Mesendoderm (in vitro differentiated cells): ENCODE measurements at regions not wholly inside any gene's neighbourhood (a gene's known extent, or its start where the extent isn't known, plus 50 kb on each side); places are given as distances from the start of the nearest gene placed in this dataset.
A peak's percentile ranks its signal among the peaks of the same experiment; 100 is the strongest.

Experiments
- DNase-seq: peaks from one replicate; pipeline ENCODE4 v3.0.0; 2013
- H2AK5ac ChIP-seq: 2 replicates; pipeline ENCODE4 v1.6.1; 2013; ENCODE audit warnings: low read length, inconsistent platforms
- H2BK120ac ChIP-seq: 2 replicates; pipeline ENCODE4 v1.6.1; 2013; ENCODE audit warnings: low read depth, mild to moderate bottlenecking, low read length, moderate library complexity, mixed read lengths
- H2BK15ac ChIP-seq: replicated peaks from 2 replicates; pipeline ENCODE4 v1.6.1; 2013; ENCODE audit warnings: low read depth, mild to moderate bottlenecking, moderate library complexity
- H2BK5ac ChIP-seq: 2 replicates; pipeline ENCODE4 v1.6.1; 2013; ENCODE audit warnings: low read length, inconsistent platforms
- H3K18ac ChIP-seq: 2 replicates; pipeline ENCODE4 v1.6.1; 2013; ENCODE audit warnings: mild to moderate bottlenecking, low read length, mixed read lengths
- H3K23ac ChIP-seq: one replicate; pipeline ENCODE4 v1.6.1; 2013; ENCODE audit warnings: low read length
- H3K27ac ChIP-seq: 2 replicates; pipeline ENCODE4 v1.5.1; 2013; ENCODE audit warnings: low read depth, mild to moderate bottlenecking, inconsistent platforms, low read length, moderate library complexity
- H3K27me3 ChIP-seq: 2 replicates; pipeline ENCODE4 v1.6.1; 2013; ENCODE audit warnings: low read length, control low read depth, mild to moderate bottlenecking, inconsistent platforms; ENCODE audit not compliant: insufficient read depth, poor library complexity
- H3K36me3 ChIP-seq: 2 replicates; pipeline ENCODE4 v1.6.1; 2013; ENCODE audit warnings: low read length, inconsistent platforms; ENCODE audit not compliant: control insufficient read depth, insufficient read depth
- H3K4ac ChIP-seq: one replicate; pipeline ENCODE4 v1.6.1; 2013; ENCODE audit warnings: low read depth, mild to moderate bottlenecking, low read length, moderate library complexity
- H3K4me1 ChIP-seq: 2 replicates; pipeline ENCODE4 v1.6.1; 2013; ENCODE audit warnings: low read depth, low read length, inconsistent platforms; ENCODE audit not compliant: control insufficient read depth
- H3K4me2 ChIP-seq: 2 replicates; pipeline ENCODE4 v1.6.1; 2013; ENCODE audit warnings: low read length
- H3K4me3 ChIP-seq: 2 replicates; pipeline ENCODE4 v1.5.1; 2013; ENCODE audit warnings: mild to moderate bottlenecking, low read length
- H3K56ac ChIP-seq: one replicate; pipeline ENCODE4 v1.6.1; 2013; ENCODE audit warnings: low read length
- H3K79me1 ChIP-seq: 2 replicates; pipeline ENCODE4 v1.6.1; 2013; ENCODE audit warnings: low read length, inconsistent platforms
- H3K79me2 ChIP-seq: 2 replicates; pipeline ENCODE4 v1.6.1; 2013; ENCODE audit warnings: mild to moderate bottlenecking, low read length; ENCODE audit not compliant: control insufficient read depth, insufficient read depth
- H3K9ac ChIP-seq: 2 replicates; pipeline ENCODE4 v1.6.1; 2013; ENCODE audit warnings: low read length, inconsistent platforms
- H4K5ac ChIP-seq: one replicate; pipeline ENCODE4 v1.6.1; 2013; ENCODE audit warnings: low read length
- H4K8ac ChIP-seq: one replicate; pipeline ENCODE4 v1.6.1; 2013; ENCODE audit warnings: low read depth, mild to moderate bottlenecking, control low read depth, low read length, moderate library complexity
- WGBS: extraction: QIAGEN DNeasy Blood & Tissue Kit; methylation state at CpG from one replicate; pipeline ENCODE4 v1.1.7; 2013; ENCODE audit warnings: low lambda C conversion rate, missing lambda C conversion rate; ENCODE audit not compliant: insufficient coverage; ENCODE audit errors: extremely low coverage; 5-methylcytosine and 5-hydroxymethylcytosine counted together

GRCh38 chr1:114342376-114342775 lies 168.6 kb downstream of the TRIM33 start:
- WGBS: no CpG with 5 or more reads among the region's 3 CpGs
- H2AK5ac ChIP-seq: peak overlapping the region; percentile 60

GRCh38 chr1:114341856-114342255 lies 169.1 kb downstream of the TRIM33 start:
- no peak overlapping the region for H2BK120ac ChIP-seq
- no peaks in the 10 kb centered on the region for H3K79me2 ChIP-seq
- H3K79me1 ChIP-seq: no peaks in the 10 kb centered on the region
- H3K23ac ChIP-seq: no peak overlapping the region
- no peak overlapping the region for H3K4me2 ChIP-seq
- H2BK5ac ChIP-seq: no peak overlapping the region
- no peaks in the 10 kb centered on the region for H3K27me3 ChIP-seq
- no peaks in the 10 kb centered on the region for H3K36me3 ChIP-seq
- H3K4ac ChIP-seq: no peak overlapping the region
- no peak overlapping the region for H2AK5ac ChIP-seq
- no CpG with 5 or more reads among the region's 6 CpGs for WGBS
- no peak for DNase-seq
- no peak overlapping the region for H3K27ac ChIP-seq
- no peak overlapping the region for H4K8ac ChIP-seq
- no peak overlapping the region for H3K56ac ChIP-seq
- H4K5ac ChIP-seq: no peak overlapping the region
- H3K4me1 ChIP-seq: peaks cover 7% of the 10 kb centered on the region
- no peak overlapping the region for H3K4me3 ChIP-seq
- H3K9ac ChIP-seq: no peak overlapping the region
- H3K18ac ChIP-seq: no peak overlapping the region
- no peak overlapping the region for H2BK15ac ChIP-seq

More at GRCh38 chr1:114342376-114342775, 168.6 kb downstream of the TRIM33 start:
- H3K4me1 ChIP-seq: peaks cover 7% of the 10 kb centered on the region
- no peak overlapping the region for H2BK120ac ChIP-seq
- DNase-seq: no peak
- no peak overlapping the region for H3K23ac ChIP-seq
- H3K18ac ChIP-seq: no peak overlapping the region
- no peak overlapping the region for H3K4me2 ChIP-seq
- H2BK15ac ChIP-seq: no peak overlapping the region
- no peak overlapping the region for H3K56ac ChIP-seq
- H3K4ac ChIP-seq: no peak overlapping the region
- H3K27me3 ChIP-seq: no peaks in the 10 kb centered on the region
- no peak overlapping the region for H3K9ac ChIP-seq
- no peak overlapping the region for H4K5ac ChIP-seq
- H3K36me3 ChIP-seq: no peaks in the 10 kb centered on the region
- no peak overlapping the region for H4K8ac ChIP-seq
- H2BK5ac ChIP-seq: no peak overlapping the region
- H3K79me2 ChIP-seq: no peaks in the 10 kb centered on the region
- no peak overlapping the region for H3K4me3 ChIP-seq
- H3K27ac ChIP-seq: no peak overlapping the region
- no peaks in the 10 kb centered on the region for H3K79me1 ChIP-seq

- Histone ChIP-seq H3K18ac (no peak overlapping the region), H3K27me3 (no peaks in the 10 kb centered on the region), H3K4ac (no peak overlapping the region), H2BK15ac (no peak overlapping the region), H3K56ac (no peak overlapping the region), H3K79me2 (no peaks in the 10 kb centered on the region), H3K79me1 (no peaks in the 10 kb centered on the region), H3K4me2 (no peak overlapping the region), H2BK120ac (no peak overlapping the region), H3K36me3 (no peaks in the 10 kb centered on the region), H3K4me1 (peaks cover 7% of the 10 kb centered on the region), H3K4me3 (no peak overlapping the region), H2AK5ac (no peak overlapping the region), H3K9ac (no peak overlapping the region), H4K8ac (no peak overlapping the region), H2BK5ac (no peak overlapping the region), H4K5ac (no peak overlapping the region), H3K23ac (no peak overlapping the region), H3K27ac (no peak overlapping the region)
- no CpG with 5 or more reads among the region's 3 CpGs for WGBS
- DNase-seq: no peak
Observed at GRCh38 chr1:114341299-114341698, 169.7 kb downstream of the TRIM33 start.

GRCh38 chr1:114340892-114341291 lies 170.1 kb downstream of the TRIM33 start:
- Histone ChIP-seq H3K4me2 (no peak overlapping the region), H3K27ac (no peak overlapping the region), H3K18ac (no peak overlapping the region), H3K79me2 (no peaks in the 10 kb centered on the region), H4K8ac (no peak overlapping the region), H2AK5ac (no peak overlapping the region), H3K4me3 (no peak overlapping the region), H3K9ac (no peak overlapping the region), H2BK5ac (no peak overlapping the region), H3K4ac (no peak overlapping the region), H3K27me3 (no peaks in the 10 kb centered on the region), H3K23ac (no peak overlapping the region), H2BK15ac (no peak overlapping the region), H3K56ac (no peak overlapping the region), H4K5ac (no peak overlapping the region), H3K36me3 (no peaks in the 10 kb centered on the region), H3K4me1 (peaks cover 7% of the 10 kb centered on the region), H2BK120ac (no peak overlapping the region), H3K79me1 (no peaks in the 10 kb centered on the region)
- no peak for DNase-seq
- no CpG with 5 or more reads among the region's 1 CpG for WGBS

DNA sequence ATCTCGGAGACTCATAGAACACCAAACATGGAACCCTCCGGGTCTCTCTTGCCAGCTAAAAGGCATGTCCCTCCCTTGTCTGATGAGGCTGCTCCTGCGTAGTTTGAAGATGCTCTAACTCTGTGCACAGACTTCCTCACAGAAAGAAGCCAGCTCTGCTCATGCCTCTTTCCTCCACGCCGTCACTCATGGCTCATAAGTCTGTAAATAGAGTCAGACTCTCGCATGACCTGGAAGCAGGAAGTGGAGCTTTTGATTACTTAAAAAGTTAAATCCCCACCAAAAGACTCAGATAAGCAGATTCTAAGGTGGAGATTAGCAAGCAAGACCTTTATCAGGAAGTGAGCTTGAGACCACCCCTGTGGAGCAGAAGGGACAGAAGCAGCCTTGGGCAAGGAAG lies 171.6 kb downstream of the TRIM33 start:
- Histone ChIP-seq H3K36me3 (no peaks in the 10 kb centered on the region), H3K79me2 (no peaks in the 10 kb centered on the region)

GRCh38 chr1:114338191-114338890 lies 172.7 kb downstream of the TRIM33 start:
- no peak overlapping the region for H3K23ac ChIP-seq
- no peaks in the 10 kb centered on the region for H3K79me2 ChIP-seq
- H3K4me1 ChIP-seq: peaks cover 7% of the 10 kb centered on the region
- no CpG with 5 or more reads among the region's 11 CpGs for WGBS
- no peak overlapping the region for H2BK5ac ChIP-seq
- no peak overlapping the region for H4K5ac ChIP-seq
- H3K27ac ChIP-seq: no peak overlapping the region
- H3K27me3 ChIP-seq: no peaks in the 10 kb centered on the region
- H3K18ac ChIP-seq: no peak overlapping the region
- no peak overlapping the region for H2AK5ac ChIP-seq
- DNase-seq: peak; percentile 38
- no peak overlapping the region for H3K4me2 ChIP-seq
- H3K79me1 ChIP-seq: no peaks in the 10 kb centered on the region
- H4K8ac ChIP-seq: no peak overlapping the region
- no peak overlapping the region for H2BK120ac ChIP-seq
- H3K36me3 ChIP-seq: no peaks in the 10 kb centered on the region
- no peak overlapping the region for H2BK15ac ChIP-seq
- no peak overlapping the region for H3K4ac ChIP-seq
- no peak overlapping the region for H3K4me3 ChIP-seq
- no peak overlapping the region for H3K9ac ChIP-seq
- no peak overlapping the region for H3K56ac ChIP-seq

More for the DNA sequence above, 171.6 kb downstream of the TRIM33 start:
- Histone ChIP-seq H3K56ac (no peak overlapping the region), H3K4me1 (peaks cover 7% of the 10 kb centered on the region), H3K79me1 (no peaks in the 10 kb centered on the region), H2BK5ac (peak overlapping the region; percentile 73), H4K8ac (no peak overlapping the region), H3K4ac (no peak overlapping the region), H3K27me3 (no peaks in the 10 kb centered on the region), H2AK5ac (no peak overlapping the region), H2BK120ac (no peak overlapping the region), H3K4me2 (no peak overlapping the region), H3K27ac (peak overlapping the region; percentile 27), H4K5ac (no peak overlapping the region), H3K18ac (no peak overlapping the region), H3K4me3 (no peak overlapping the region), H3K23ac (no peak overlapping the region), H2BK15ac (no peak overlapping the region), H3K9ac (no peak overlapping the region)
- peak; percentile 81 for DNase-seq
- no CpG with 5 or more reads among the region's 6 CpGs for WGBS
